H9 (cell line): ENCODE measurements at regions not wholly inside any gene's neighbourhood (a gene's known extent, or its start where the extent isn't known, plus 50 kb on each side); places are given as distances from the start of the nearest gene placed in this dataset.

Experiments used
- DNase-seq: peaks from one replicate; pipeline ENCODE4 v3.0.0-alpha.2; 2017
- H2AFZ ChIP-seq: one replicate; pipeline ENCODE4 v1.6.1; 2013; ENCODE audit warnings: mild to moderate bottlenecking, low read length, control low read depth, moderate library complexity
- H2AK5ac ChIP-seq: 2 replicates; pipeline ENCODE4 v1.6.1; 2013; ENCODE audit warnings: low read length, control low read depth, mixed read lengths; ENCODE audit not compliant: insufficient read length
- H2BK120ac ChIP-seq: one replicate; pipeline ENCODE4 v1.6.1; 2013; ENCODE audit warnings: low read depth, mild to moderate bottlenecking, low read length, control low read depth, inconsistent platforms; ENCODE audit not compliant: poor library complexity, severe bottlenecking
- H2BK12ac ChIP-seq: 2 replicates; pipeline ENCODE4 v1.6.1; 2013; ENCODE audit warnings: low read length, control low read depth, mixed read lengths, low read depth; ENCODE audit not compliant: insufficient read length
- H2BK15ac ChIP-seq: 2 replicates; pipeline ENCODE4 v1.6.1; 2013; ENCODE audit warnings: low read depth, low read length, control low read depth
- H2BK20ac ChIP-seq: one replicate; pipeline ENCODE4 v1.6.1; 2013; ENCODE audit warnings: low read depth, mild to moderate bottlenecking, low read length, control low read depth, inconsistent platforms; ENCODE audit not compliant: poor library complexity, severe bottlenecking
- H2BK5ac ChIP-seq: 2 replicates; pipeline ENCODE4 v1.6.1; 2013; ENCODE audit warnings: low read length, control low read depth, mixed read lengths; ENCODE audit not compliant: insufficient read length
- H3K14ac ChIP-seq: 2 replicates; pipeline ENCODE4 v1.6.1; 2013; ENCODE audit warnings: low read length, control low read depth; ENCODE audit not compliant: insufficient read depth
- H3K18ac ChIP-seq: 2 replicates; pipeline ENCODE4 v1.6.1; 2013; ENCODE audit warnings: low read depth, mild to moderate bottlenecking, mixed read lengths, low read length, control low read depth; ENCODE audit not compliant: insufficient read length
- H3K23ac ChIP-seq: 2 replicates; pipeline ENCODE4 v1.6.1; 2013; ENCODE audit warnings: low read length, control low read depth, mixed read lengths, low read depth; ENCODE audit not compliant: insufficient read length
- H3K23me2 ChIP-seq: 2 replicates; pipeline ENCODE4 v1.6.1; 2013; ENCODE audit warnings: low read depth, mild to moderate bottlenecking, mixed read lengths, low read length, control low read depth; ENCODE audit not compliant: insufficient read length, poor library complexity, severe bottlenecking
- H3K27ac ChIP-seq: 2 replicates; pipeline ENCODE4 v1.5.1; 2013; ENCODE audit warnings: low read length, control low read depth, mixed read lengths, low read depth; ENCODE audit not compliant: insufficient read length
- H3K27me3 ChIP-seq: 2 replicates; pipeline ENCODE4 v1.6.1; 2013; ENCODE audit warnings: low read length, control low read depth, inconsistent platforms; ENCODE audit not compliant: insufficient read depth
- H3K4ac ChIP-seq: 2 replicates; pipeline ENCODE4 v1.6.1; 2013; ENCODE audit warnings: low read depth, mild to moderate bottlenecking, control low read depth, inconsistent platforms, low read length, moderate library complexity
- H3K4me1 ChIP-seq: 2 replicates; pipeline ENCODE4 v1.6.1; 2013; ENCODE audit warnings: low read length, control low read depth, inconsistent platforms; ENCODE audit not compliant: insufficient read depth
- H3K4me2 ChIP-seq: 2 replicates; pipeline ENCODE4 v1.6.1; 2013; ENCODE audit warnings: low read length, control low read depth, mixed read lengths; ENCODE audit not compliant: insufficient read length, insufficient read depth
- H3K56ac ChIP-seq: 2 replicates; pipeline ENCODE4 v1.6.1; 2013; ENCODE audit warnings: low read depth, mild to moderate bottlenecking, mixed read lengths, low read length, control low read depth; ENCODE audit not compliant: insufficient read length
- H3K79me1 ChIP-seq: 2 replicates; pipeline ENCODE4 v1.6.1; 2013; ENCODE audit warnings: low read depth, mild to moderate bottlenecking, moderate library complexity, low read length, control low read depth, inconsistent platforms; ENCODE audit not compliant: insufficient read depth, poor library complexity, severe bottlenecking
- H3K79me2 ChIP-seq: 2 replicates; pipeline ENCODE4 v1.6.1; 2013; ENCODE audit warnings: low read length, control low read depth, inconsistent platforms; ENCODE audit not compliant: insufficient read depth
- H3K9ac ChIP-seq: 2 replicates; pipeline ENCODE4 v1.6.1; 2013; ENCODE audit warnings: low read length, control low read depth, mixed read lengths; ENCODE audit not compliant: insufficient read length; ENCODE audit errors: extremely low read depth
- H3K9me3 ChIP-seq: one replicate; pipeline ENCODE4 v1.6.1; 2013; ENCODE audit warnings: low read depth, low read length, inconsistent platforms; ENCODE audit not compliant: control insufficient read depth
- H3T11ph ChIP-seq: one replicate; pipeline ENCODE4 v1.6.1; 2013; ENCODE audit warnings: mild to moderate bottlenecking, low read length, control low read depth, inconsistent platforms
- H4K20me1 ChIP-seq: one replicate; pipeline ENCODE4 v1.6.1; 2013; ENCODE audit not compliant: control insufficient read depth, insufficient read length, insufficient read depth
- H4K5ac ChIP-seq: 2 replicates; pipeline ENCODE4 v1.6.1; 2013; ENCODE audit warnings: low read depth, mild to moderate bottlenecking, mixed read lengths, low read length, control low read depth; ENCODE audit not compliant: insufficient read length
- H4K8ac ChIP-seq: replicated peaks from 2 replicates; pipeline ENCODE4 v1.6.1; 2013; ENCODE audit warnings: low read length, control low read depth, mixed read lengths, low read depth; ENCODE audit not compliant: insufficient read length
- H4K91ac ChIP-seq: 2 replicates; pipeline ENCODE4 v1.6.1; 2013; ENCODE audit warnings: low read depth, mild to moderate bottlenecking, moderate library complexity, mixed read lengths, low read length, control low read depth; ENCODE audit not compliant: insufficient read length
- H3K27ac Mint-ChIP-seq, 3 experiments: 2 replicates in 2 of 3; 3 replicates in 1 of 3; pipeline ENCODE4 v1.8.0; 2020 to 2021; ENCODE audit warnings: mixed read lengths in 3 of 3, mild to moderate bottlenecking in 1 of 3, moderate library complexity in 1 of 3
- H3K27me3 Mint-ChIP-seq: 2 replicates; pipeline ENCODE4 v1.8.0; 2021; ENCODE audit warnings: low read depth, mild to moderate bottlenecking, moderate library complexity, mixed read lengths
- H3K36me3 Mint-ChIP-seq, 3 experiments: 2 replicates in 2 of 3; 3 replicates in 1 of 3; pipeline ENCODE4 v1.8.0; 2020 to 2021; ENCODE audit warnings: low read depth in 3 of 3, mixed read lengths in 3 of 3; ENCODE audit not compliant: insufficient read depth in 1 of 3
- H3K4me1 Mint-ChIP-seq, 2 experiments: 2 replicates each; pipeline ENCODE4 v1.8.0; 2020; ENCODE audit warnings: mixed read lengths in 2 of 2
- H3K4me3 Mint-ChIP-seq, 2 experiments: 2 replicates in 1 of 2; 3 replicates in 1 of 2; pipeline ENCODE4 v1.8.0; 2020 to 2021; ENCODE audit warnings: mild to moderate bottlenecking in 2 of 2, mixed read lengths in 2 of 2, moderate library complexity in 1 of 2
- H3K9me3 Mint-ChIP-seq, 2 experiments: 2 replicates in 1 of 2; 3 replicates in 1 of 2; pipeline ENCODE4 v1.8.0; 2020; ENCODE audit warnings: mild to moderate bottlenecking in 2 of 2, mixed read lengths in 2 of 2, moderate library complexity in 1 of 2
- CTCF ChIP-seq: fragments of 200-600 bp; sonication (generic); conservative IDR thresholded peaks from 3 replicates; pipeline ENCODE4 v1.8.0; 2021; ENCODE audit warnings: antibody characterized with exemption, mild to moderate bottlenecking

GRCh38 chr11:27573024-27573423, 66.5 kb upstream of the LIN7C start:
- Histone ChIP-seq H2BK120ac (no peak overlapping the region), H3K27me3 (no peaks in the 10 kb centered on the region), H2BK5ac (no peak overlapping the region), H3K79me1 (no peaks in the 10 kb centered on the region), H4K8ac (no peak overlapping the region), H3T11ph (no peak overlapping the region), H4K91ac (no peak overlapping the region), H3K18ac (no peak overlapping the region), H3K9me3 (no peaks in the 10 kb centered on the region), H2BK12ac (no peak overlapping the region), H4K20me1 (no peaks in the 10 kb centered on the region), H4K5ac (no peak overlapping the region), H3K4me1 (no peaks in the 10 kb centered on the region; the same call in 1 of the 2 replicates), H2AFZ (no peak overlapping the region), H3K27ac (no peak overlapping the region), H3K23ac (no peak overlapping the region), H3K9ac (no peak overlapping the region), H2AK5ac (no peak overlapping the region), H2BK15ac (no peak overlapping the region), H3K23me2 (no peaks in the 10 kb centered on the region), H3K14ac (no peak overlapping the region), H2BK20ac (no peak overlapping the region), H3K79me2 (no peaks in the 10 kb centered on the region), H3K56ac (no peak overlapping the region), H3K4me2 (no peak overlapping the region), H3K4ac (no peak overlapping the region)
- no peak for DNase-seq
- H3K4me3 Mint-ChIP-seq: no peak overlapping the region
- no peak for TF ChIP-seq CTCF
- peaks cover 9 to 12% of the 10 kb centered on the region in 2 experiments for H3K4me1 Mint-ChIP-seq
- H3K27me3 Mint-ChIP-seq: peaks cover 5% of the 10 kb centered on the region
- H3K9me3 Mint-ChIP-seq: no peaks in the 10 kb centered on the region
- no peak overlapping the region for H3K27ac Mint-ChIP-seq
- H3K36me3 Mint-ChIP-seq: no peaks in the 10 kb centered on the region
